GM19238 (cell line): ENCODE measurements at regions not wholly inside any gene's neighbourhood (a gene's known extent, or its start where the extent isn't known, plus 50 kb on each side); places are given as distances from the start of the nearest gene placed in this dataset.

Source experiments
- DNase-seq: peaks from one replicate; pipeline ENCODE4 v3.0.0; 2011; ENCODE audit warnings: low spot score; ENCODE audit not compliant: insufficient read length

DNA sequence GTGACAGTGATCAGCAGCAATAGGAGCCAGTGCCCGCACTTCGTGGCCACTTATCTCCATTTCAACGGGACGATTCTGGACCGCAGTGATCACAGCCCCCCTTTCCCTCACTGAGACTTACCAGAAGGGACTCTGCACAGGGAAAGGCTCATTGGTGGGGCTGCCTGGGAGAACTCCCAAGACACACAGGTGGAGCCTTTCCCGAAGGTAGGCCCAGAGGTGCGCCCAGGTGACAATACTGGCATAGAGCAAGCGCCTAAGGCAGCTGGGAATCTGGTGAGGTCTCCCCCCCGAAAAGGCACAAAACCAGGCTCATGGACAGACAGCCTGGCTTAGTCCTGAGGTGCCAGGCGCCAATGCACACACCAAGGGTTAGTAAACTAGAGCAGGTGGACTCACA is 318.9 kb downstream of the AJAP1 start:
- DNase-seq = no peak

DNA sequence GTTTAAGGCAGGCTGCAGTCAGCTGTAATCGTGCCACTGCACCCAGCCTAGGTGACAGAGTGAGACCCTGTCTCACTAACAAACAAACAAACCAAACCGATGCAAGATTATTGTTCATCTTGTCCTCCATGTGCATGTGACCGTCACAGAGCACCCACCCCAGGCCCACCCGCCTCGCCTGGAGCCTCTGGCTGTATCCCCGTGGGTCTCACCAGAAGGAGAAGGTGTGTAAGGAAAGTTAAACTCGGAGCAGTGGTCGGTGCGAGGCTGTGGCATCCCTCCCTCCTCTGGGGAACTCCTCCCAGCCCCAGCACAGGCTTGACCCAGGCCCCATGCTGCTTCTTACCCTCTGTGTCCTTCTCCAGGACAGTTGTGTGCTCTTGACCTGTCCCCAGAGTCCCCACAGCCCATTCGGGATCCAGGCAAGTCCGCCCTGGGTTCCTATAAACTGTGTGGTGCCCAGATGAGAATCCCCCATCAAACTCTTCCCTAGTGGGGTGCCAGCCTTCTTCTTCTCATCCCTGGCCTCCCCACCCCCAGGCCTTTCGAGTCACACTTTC is 318.4 kb downstream of the AJAP1 start:
- DNase-seq = no peak

DNA sequence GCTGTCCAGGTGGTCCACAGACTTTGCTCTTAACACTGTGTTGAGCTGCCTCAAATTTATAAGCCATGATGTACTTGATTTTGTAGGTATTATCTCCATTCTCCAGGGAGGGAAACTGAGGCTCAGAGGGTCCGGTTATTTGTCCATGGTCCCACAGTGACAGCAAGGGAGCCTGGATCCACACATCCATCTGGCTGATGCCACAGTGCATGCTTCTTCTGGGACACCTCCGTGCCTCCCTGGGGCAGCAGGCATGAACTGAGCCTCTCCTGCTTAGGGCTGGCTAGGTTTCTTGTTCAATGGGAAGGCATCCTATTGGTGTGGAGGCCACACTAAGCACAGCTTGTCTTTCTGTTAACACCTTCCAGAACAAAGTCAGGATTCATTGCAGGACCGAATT is 317.3 kb downstream of the AJAP1 start:
- DNase-seq = no peak

DNA sequence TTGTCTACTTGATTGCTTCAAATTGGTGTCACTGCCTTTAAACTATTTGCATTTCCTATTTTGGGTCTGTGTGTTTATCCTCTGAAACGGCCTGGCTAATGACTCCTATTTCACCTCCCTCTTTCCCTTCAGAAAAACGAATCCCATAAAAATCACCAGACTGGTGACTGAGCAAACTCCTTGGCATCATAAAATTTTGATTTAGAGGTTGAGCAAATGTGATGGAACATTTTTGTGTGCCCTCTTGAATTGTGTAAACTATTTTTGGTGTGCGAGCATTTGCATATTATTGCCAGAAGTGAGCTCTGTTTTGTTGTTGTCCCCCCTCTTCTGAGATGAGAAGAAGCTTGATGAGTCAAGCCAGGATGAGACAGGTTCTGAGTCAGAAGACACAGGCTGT is 316.1 kb downstream of the AJAP1 start:
- DNase-seq = no peak

DNA sequence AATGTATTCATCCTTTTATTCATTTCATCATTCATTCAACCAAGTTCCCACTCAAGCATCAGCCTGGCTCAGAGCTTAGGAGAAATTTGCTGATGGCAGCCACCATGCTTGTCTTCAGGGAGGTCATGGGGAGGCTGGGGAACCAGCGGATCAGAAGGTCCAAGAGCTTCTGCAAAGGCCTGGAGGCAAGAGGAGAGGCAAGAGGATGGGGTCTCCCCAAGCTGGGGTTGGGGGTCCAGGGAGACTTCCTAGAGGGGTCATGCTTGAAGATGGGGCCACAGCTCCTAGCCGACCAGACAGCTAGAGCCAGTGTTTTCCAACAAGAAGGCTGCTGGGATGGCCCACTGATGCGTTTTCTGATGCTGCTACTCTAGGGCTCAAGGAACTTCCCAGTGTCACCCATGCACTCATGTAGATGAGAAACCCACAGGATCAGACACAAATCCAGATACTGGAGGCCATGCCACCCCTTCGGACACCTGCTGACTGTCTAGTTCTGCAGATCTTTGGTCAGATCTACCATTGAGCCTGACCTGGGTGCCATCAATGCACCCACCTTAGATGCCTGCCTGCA is 315.2 kb downstream of the AJAP1 start:
- no peak for DNase-seq

DNA sequence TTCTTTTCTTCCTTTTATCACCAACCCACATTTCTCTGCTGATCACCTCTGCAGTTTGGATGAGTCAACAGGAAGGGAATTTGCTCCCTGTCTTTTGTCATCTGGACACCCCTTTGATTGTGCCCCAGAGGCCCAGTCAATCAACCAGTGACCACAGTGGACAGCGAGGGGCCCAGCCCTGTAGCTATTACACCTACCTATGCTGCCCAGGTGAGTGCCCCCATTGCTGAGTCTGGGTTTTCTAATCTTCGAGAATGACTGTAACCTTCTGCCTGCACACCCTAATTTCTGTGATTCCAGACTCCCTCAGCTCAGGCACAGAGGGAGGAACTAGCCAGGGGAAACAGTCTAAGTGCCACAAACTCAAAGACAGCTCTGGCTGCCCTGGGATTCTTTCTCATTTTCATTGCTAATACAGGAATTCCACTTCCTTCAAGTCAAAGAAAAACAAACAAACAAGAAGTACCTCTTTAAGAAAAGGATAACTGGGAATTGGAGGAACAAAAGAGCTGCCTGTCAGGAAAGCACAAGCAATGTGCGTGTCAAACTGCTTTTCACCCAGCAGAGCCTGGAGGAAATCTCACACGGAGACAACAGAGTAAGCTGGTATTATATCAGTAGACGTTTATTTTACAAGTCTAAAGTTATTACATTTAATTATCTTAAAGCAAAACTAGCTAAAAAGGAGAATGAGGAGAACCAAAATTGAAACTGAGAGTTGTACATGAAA is 311.1 kb downstream of the AJAP1 start:
- DNase-seq = no peak

DNA sequence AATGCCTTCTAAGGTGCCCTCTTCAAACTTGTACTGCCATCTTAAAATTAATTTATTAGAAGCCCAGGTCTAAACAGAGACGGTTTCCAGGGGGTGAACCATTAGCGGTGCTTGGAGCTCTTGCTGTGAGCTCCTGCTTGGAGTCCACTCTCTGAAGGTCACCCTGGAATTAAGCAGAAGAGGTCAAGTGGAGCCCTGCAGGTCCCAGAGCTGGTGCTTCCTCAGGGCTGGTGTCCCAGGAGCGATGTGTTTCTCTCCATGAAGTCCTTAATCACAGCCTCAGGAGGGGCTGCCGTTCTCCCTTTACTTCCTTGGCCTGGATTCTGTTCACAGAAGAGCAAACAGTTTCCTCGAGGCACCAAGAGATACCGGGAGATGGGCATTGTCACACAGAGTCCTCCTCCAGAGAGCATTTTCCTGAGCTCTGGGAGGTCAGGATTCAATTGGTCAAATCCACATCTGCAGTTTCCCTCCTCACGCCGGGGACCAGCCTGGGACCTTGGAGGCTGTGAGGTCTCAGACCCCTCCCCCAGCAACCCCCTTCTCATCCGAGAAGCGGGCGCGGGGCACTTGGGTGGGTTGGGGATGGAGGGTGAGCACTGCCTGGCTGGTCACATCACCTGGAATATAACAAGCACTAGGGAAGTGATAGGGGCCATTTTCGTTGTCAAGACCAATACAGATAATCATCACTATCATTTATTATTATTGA is 310.4 kb downstream of the AJAP1 start:
- DNase-seq = no peak

DNA sequence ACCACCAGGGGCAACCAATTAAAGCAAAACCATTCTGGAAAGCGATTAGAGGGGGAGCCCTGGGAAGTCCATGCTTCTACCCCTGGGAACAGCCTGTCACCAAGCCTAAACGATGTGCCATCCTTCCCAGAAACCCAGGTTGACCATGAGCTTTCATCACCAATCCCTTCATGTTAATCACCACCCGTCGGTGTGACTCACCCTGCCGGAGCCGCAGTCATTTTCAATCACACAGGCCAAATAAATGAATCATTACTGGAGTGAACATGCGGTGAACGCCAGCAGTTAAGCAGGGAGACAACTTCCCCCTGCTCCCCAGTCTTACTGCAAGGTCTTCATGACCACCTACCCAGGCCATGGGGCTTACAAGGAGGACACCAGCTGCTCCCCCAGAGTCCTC is 308.8 kb downstream of the AJAP1 start:
- no peak for DNase-seq

DNA sequence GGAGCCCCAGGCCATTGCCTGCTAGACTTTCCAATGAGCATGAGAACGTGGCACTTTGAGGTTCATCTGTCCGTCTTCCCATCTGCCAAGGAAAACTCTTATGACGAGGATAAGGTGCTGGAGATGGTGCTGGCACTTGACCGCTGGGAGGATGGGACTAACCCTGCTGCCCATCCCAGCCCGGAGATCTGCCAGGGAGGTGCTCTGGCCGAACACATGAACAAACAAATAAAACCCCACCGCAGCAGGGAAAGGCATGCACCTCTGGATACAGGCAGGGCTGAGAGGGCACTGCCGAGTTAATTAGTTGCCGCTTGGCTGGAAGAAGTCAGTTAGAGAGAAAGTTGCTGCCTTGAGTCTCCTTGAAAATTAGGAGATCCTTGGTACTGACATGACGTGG is 308.4 kb downstream of the AJAP1 start:
- no peak for DNase-seq

DNA sequence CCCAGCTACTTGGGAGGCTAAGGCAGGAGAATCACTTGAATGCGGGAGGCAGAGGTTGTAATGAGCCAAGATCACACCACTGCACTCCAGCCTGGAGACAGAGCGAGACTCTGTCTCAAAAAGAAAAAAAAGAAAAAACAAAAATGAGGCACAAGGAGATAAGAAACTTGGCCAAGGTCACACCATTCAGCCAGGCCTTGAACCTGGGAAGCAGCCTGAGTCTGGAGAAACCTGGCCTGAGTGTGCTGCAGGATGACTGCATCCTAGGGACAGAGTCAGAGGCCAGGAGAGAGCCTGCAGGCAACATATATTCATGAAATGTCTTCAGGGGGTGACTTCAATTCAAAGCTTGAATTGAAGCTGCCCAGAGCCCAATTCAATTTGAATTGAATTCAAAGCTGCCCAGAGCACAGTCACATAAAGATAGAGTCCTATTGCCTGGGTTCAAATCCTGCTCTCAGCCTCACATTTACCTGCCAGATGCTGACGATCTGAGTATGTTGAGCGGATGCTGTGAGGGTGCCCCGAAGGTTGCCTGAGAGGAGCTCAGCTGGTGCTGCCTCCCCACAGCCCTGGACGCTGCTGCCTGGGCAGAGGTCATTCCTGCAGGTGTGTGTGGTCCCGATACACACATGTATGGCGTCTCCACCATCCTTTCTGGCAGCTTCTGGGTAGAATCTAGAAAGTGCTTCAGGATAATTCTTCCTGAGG is 307.7 kb downstream of the AJAP1 start:
- DNase-seq = no peak

DNA sequence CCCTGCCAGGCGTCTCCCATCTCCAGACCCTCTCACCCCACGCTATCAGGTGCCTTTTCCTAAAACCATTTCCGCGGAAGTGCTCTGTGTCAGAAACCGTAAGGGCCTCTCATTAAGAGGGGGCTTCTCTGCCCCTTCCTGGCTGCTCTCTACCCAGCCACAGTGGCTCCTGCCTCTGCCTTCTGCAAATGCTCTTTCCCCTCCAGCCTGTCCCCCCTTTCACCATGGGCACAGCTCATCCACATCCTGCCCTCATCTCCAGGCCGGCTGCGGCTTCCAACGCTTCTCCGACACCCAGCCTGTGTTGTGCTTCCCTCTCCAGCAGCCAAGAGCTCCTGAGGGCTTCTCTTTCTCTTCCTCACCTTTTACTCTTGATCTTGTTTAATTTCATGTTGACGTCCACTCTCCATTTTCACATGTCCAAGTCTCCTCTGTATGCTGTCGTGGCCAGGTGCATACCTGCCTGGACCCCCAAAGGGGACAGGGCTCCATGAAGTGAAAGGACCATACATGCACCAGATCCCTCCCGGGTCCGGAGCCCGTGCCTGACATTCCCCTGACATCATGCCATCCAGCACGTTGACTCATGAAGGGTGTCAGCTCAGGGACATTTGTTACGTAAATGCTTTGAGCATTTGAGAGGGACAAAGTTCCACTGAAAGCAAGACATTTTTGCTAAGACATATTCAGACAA is 306.5 kb downstream of the AJAP1 start:
- no peak for DNase-seq

DNA sequence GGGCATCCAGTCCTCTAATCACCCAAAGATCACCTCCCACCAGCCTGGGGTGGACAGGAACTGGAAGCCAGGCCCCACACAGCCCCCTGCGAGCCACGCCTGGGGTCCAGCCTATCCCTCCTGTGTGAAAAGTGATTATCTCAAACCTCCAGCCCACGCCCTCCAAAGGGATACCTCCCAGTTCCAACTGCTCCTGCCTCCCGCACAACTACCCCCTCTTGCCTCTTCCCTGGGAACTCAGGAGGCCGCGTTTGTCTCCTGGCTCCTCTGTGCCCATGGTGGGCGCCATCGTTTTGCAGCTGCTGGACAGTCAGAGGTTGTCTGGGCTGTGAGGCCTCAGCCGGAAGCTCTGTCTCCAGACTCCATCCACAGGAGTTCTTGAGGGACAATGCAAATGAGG is 305.9 kb downstream of the AJAP1 start:
- no peak for DNase-seq

DNA sequence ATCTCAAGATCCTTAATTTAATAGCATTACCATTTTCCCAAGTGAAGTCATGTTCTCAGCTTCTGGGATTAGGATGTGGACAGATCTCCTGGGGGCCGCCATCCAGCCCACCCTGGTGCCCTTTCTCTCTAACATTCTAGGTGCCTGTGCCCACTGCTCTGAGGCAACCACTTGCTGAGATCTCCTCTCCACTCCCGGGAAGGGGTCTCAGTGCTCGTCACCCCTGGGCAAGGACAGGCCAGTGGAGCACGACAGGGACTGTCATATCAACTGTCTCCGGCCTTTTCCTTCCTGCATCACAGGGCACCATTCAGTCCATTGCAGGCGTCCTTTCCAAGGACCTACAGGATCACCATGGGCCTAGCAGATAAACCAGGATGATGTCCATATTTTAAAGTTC is 304.8 kb downstream of the AJAP1 start:
- DNase-seq = no peak

DNA sequence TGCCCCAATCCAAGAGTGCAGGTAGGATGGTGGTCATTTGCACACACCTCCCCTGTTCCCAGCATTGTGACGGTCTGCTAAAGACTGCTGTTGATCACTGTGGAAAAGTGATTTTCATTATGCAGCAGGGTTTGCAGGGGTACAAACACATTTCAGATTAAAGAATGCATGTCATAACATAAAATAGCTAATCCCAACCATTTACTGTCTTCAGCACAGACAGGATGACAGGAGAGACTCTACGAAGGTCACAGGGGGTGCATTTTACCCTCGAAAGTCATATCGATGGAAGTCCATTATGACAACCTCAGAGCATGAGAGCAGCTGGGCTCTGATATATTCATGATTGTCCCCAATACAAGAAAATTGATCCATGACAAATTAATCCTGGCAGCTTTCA is 302.6 kb downstream of the AJAP1 start:
- no peak for DNase-seq

DNA sequence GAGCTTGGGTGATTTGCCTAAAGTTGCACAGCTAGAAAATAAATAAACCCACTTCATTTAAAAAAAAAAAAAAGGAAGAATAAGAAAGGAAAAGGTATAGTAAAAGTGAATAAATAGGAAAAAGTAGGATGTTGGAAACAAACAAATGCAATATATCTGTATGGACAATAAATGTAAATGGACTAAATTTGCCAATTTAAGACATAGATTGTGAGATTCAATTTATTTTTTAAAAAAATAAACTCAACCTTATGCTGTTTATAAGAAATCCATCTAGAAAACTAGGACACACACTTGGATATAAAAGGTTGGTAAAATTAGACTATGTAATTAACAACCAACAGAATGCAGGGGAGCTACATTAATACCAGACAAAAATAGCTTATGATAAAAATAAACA is 300.0 kb downstream of the AJAP1 start:
- DNase-seq = no peak

DNA sequence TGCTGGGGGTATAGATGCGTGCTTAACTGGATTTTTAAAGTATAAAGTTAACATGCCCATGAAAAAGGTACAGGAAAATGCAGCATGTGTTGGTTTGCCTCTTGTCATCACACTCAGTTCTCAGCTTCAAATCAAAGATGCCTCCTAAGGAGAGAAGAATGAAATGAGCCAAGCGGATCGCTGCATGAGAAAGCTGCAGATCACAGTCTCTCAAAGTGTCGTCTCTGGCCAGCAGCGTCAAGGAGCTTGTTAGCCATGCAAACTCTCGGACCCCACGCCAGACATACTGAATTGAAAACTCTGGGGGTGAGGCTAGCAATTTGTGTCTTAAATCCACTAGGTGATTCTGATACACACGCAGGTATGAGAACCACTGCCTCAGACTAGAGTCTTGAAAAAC is 297.2 kb downstream of the AJAP1 start:
- DNase-seq = no peak

DNA sequence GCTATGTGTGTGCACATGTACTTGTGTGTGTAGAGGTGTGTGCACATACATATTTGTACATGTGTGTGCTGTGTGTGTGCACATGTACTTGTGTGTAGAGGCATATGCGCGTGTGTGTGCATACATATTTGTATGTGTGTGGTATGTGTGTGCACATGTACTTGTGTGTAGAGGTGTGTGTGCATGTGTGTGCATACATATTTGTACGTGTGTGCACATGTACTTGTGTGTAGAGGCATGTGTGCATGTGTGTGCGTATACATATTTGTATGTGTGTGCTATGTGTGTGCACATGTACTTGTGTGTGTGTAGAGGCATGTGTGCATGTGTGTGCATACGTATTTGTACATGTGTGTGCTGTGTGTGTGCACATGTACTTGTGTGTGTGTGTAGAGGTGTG is 291.9 kb downstream of the AJAP1 start:
- DNase-seq = no peak

DNA sequence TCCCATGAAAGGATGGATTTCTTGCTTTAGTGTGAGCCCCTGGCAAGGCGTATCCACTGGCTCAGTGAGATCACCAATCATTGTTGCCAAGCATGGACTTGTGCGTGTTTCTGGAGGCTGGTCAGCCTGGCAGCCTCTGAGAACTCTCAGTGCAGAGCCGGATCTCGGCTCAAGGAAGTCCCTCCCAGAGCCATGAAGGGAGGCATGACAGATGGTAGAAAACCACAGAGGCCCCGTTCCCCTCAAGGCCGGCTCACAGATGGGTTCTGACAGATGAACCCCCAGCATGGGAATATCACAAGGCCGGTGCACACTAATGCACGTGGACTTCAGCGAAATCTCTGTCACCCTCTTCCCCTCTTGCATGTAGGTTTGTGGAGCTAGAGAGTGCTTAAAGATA is 290.5 kb downstream of the AJAP1 start:
- no peak for DNase-seq

DNA sequence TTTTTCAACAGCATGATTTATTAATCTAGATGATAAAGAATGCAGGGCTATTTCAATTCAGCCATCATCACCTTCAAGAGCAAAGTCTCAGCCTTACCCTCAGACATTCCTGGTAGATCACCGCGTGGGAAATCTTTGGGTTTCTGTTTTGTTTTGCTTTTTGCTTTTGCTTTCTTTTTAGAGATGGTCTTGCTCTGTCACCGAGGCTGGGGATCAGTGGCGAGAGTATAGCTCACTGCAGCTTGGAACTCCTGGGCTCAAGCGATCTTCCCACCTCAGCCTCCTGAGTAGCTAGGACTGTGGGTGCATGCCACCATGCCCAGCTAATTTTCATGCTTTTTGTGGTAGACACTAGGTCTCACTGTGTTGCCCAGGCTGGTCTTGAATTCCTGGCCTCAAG is 289.7 kb downstream of the AJAP1 start:
- DNase-seq = no peak

DNA sequence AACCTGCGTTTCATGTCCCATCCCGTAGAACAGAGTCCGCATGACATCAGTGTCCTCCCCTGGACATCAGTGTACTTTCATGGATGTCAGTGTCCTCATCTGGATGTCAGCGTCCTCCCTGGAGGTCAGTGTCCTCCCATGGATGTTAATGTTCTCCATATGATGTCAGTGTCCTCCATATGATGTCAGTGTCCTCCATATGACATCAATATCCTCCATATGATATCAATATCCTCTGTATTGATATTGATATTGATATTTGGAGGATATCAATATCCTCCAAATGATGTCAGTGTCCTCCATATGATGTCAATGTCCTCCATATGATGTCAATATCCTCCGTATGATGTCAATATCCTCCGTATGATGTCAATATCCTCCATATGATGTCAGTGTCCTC is 284.9 kb downstream of the AJAP1 start:
- no peak for DNase-seq

DNA sequence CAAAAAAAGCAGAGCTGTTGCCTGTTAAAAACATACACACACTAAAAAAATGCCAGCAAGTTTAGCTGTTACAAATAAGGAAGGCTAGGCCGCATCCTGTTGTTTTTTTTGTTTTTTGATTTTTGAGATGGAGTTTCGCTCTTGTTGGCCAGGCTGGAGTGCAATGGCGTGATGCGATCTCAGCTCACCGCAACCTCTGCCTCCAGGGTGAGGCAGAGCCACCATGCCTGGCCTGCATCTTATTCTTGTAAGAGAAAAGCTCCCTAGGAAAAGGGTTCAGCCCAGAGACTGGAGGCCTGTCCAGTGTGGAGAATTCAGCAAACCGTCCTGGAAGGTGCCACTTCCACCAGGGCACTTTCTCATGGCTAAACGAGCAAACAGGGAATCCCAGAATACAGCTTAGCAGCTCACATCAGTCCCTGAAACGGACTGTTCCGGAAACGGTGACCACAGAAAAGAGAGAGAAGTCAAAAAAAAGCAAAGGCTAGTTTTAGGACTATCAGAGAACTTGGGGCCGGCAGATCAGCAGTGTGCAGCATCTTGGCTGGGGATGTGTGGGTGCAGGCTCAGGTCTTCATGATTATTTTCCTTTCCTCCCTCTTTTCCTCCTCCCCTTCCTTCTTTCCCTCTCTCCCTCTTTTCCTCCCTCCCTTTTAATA is 283.6 kb downstream of the AJAP1 start:
- DNase-seq = no peak
